AG09319 (cell line): ENCODE measurements at regions not wholly inside any gene's neighbourhood (a gene's known extent, or its start where the extent isn't known, plus 50 kb on each side); places are given as distances from the start of the nearest gene placed in this dataset.

Experiments used
- DNase-seq: peaks from one replicate; pipeline ENCODE4 v3.0.0-alpha.2; 2010; ENCODE audit warnings: low read depth; ENCODE audit errors: extremely low read depth
- TF ChIP-seq, protein P1 (sequence below): IDR thresholded peaks from 2 replicates; pipeline ENCODE4 v1.5.1; 2011; ENCODE audit warnings: low read depth, mild to moderate bottlenecking, inconsistent platforms, low read length, moderate library complexity

DNA sequence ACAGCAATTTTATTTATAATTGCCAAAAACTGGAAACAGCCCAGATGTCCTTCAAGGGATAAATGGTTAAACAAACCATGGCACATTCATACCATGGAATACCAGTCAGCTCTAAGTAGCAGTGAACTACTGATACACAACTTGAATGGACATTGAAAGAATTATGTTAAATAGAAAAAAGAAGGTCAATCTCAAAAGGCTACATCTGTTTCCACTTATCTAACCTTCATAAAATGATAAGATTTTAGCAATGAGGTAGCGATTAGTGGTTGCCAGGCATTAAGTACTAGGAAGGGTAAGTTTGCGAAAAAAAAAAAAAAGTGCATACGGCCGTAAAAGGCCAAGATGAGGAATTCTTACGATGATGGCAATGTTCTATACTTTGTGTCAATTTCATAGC lies 738.7 kb upstream of the ANO3 start:
- TF ChIP-seq, protein P1, sequence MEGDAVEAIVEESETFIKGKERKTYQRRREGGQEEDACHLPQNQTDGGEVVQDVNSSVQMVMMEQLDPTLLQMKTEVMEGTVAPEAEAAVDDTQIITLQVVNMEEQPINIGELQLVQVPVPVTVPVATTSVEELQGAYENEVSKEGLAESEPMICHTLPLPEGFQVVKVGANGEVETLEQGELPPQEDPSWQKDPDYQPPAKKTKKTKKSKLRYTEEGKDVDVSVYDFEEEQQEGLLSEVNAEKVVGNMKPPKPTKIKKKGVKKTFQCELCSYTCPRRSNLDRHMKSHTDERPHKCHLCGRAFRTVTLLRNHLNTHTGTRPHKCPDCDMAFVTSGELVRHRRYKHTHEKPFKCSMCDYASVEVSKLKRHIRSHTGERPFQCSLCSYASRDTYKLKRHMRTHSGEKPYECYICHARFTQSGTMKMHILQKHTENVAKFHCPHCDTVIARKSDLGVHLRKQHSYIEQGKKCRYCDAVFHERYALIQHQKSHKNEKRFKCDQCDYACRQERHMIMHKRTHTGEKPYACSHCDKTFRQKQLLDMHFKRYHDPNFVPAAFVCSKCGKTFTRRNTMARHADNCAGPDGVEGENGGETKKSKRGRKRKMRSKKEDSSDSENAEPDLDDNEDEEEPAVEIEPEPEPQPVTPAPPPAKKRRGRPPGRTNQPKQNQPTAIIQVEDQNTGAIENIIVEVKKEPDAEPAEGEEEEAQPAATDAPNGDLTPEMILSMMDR, result no peak
- no peak for DNase-seq

DNA sequence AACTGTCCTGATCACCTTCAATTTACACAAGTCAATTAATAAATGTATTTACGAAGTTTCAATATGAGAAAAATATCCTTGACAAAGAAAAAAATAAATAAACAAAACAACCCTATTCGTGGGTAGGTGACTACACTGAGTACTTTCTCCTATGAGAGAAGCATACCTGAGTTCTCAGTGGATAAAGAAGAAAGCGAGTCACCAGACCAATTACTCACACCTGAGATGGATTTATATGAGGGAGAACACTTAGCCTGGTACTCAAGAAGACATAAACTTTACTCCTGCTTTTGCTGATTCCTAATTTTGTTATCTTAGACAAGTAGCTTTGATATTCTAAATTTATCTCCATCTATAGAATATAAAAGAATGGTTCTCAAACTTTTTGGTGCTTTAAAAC lies 735.2 kb upstream of the ANO3 start:
- no peak for DNase-seq
- TF ChIP-seq, protein P1, result no peak

GRCh38 chr11:25597696-25598095 lies 734.2 kb upstream of the ANO3 start:
- TF ChIP-seq, protein P1, result no peak
- DNase-seq, result no peak

- no peak for DNase-seq
- TF ChIP-seq, protein P1, result no peak
Observed at GRCh38 chr11:25602149-25602548, 729.8 kb upstream of the ANO3 start.

DNA sequence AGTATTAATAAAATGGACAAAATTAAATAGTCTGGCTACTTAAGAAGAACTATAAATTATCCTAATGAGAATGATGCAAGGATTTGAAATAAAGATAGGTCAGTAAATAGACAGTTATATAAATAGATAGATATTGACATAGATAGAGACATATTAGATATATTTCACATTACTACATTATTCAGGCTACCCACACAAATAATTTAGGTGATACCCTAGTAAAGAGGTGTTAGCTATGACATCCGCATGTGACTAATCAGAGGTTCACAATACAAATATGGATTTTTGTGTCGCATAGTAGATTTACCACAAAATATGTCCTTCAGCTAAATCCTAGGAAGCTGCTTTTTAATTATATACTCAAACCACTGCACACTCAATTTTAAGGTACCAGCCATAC lies 729.0 kb upstream of the ANO3 start:
- DNase-seq, result no peak
- TF ChIP-seq, protein P1, result no peak

- no peak for DNase-seq
- TF ChIP-seq, protein P1, result no peak
Observed at GRCh38 chr11:25612806-25613205, 719.1 kb upstream of the ANO3 start.

DNA sequence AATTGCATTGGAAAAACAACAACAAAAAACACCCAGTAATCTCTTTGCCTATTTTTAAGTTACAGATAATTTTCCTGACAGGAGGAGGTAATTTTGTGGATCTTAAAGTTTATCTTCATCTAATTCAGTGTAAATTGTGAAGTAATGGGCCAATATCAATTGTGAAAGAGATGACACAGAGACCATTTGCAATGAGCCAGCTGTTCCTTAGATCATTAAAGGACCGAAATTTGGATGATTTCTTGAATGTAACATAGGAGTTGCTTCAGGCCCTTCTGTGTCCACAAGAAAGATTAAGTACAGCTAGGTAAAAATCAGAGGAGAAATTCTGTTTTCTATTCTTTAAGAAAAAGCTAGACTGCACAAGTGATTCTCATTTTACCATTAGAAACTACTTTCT lies 718.5 kb upstream of the ANO3 start:
- no peak for DNase-seq
- TF ChIP-seq, protein P1, result no peak
